Head of caudate nucleus (tissue), 42 donors: ENCODE measurements at regions not wholly inside any gene's neighbourhood (a gene's known extent, or its start where the extent isn't known, plus 50 kb on each side); places are given as distances from the start of the nearest gene placed in this dataset.

Source experiments
- DNase-seq, 42 donors: peaks; one replicate each; pipeline versions ENCODE4 v3.0.0 to v3.0.0-alpha.2; 2020 to 2021; ENCODE audit warnings: mixed read lengths in 7 of 42
- intact Hi-C: fragments of 100-400 bp; cut with DNase I; formaldehyde crosslinking; loops from one replicate; pipeline ENCODE4 v1.15.0; 2022

DNA sequence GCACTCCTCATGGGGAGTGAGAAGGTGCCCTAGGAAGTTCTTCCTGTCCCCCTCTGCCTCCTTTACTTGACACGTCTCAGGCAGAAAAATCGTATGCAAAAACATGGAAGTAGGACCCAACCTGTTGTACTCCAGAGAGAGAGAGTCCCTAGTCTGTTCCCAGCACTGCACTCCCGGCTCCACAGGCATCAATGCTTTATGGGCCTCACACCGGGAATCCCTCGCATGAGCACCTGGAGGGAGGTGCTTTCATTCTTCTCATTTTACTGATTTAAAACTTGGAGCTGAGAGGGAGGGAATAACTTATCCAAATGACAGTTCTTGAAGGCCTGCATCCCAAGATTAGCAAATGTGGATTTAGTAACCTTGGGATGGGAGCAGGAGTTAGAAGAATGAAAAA is 1101.4 kb downstream of the BCL11B start:
- DNase-seq: no peak
- intact Hi-C loops: no loop called here

- DNase-seq: no peak
- intact Hi-C loops: no loop called here
Measured at GRCh38 chr14:98171654-98172053, 1100.3 kb downstream of the BCL11B start.

DNA sequence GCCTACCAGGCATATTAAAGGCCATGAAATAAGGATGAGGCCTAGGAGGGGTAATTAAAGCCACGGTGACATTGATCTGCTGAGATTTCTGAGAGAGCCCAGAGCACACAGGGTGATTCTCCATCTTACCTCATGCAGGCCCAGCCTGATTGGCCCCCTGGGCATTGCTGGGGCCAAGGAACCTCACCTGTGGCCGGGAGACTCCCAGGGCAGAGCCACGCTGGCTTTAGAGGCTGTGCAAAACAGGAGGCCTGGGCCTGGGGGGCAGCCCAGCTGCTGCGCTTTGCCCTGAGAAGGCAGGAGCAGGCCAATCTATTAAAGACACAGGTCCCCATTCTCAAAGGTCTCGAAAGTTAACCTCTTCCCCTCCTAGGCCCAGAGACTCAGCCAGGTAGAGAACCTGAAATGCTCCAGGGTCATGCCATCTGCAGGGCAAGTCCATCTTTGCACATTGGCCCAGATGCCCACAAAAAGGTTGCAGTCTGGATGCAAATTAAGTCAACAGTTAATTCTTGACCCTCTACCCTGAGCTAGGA is 1099.7 kb downstream of the BCL11B start:
- intact Hi-C loops: no loop called here
- DNase-seq: no peak

DNA sequence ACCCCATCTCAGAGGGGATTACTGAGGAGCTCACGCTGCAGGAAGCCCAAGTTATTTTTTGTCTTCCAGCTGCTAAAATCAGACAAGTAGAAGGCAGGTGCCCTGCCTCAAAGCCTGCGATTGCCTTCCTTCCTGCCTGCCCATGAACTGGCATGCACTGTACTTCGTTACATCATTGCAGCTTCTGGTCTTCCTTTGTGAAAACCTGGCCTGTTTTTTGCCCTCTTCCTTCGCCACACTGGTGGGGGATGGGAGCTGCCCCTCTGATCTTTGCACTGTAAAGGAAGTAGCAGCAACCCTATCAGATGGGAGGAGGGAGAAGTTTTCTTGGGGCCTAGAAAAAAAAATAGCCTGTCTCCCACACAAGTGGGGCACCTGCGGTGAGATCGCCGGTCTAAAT is 1098.7 kb downstream of the BCL11B start:
- intact Hi-C loops: no loop called here
- DNase-seq: no peak

DNA sequence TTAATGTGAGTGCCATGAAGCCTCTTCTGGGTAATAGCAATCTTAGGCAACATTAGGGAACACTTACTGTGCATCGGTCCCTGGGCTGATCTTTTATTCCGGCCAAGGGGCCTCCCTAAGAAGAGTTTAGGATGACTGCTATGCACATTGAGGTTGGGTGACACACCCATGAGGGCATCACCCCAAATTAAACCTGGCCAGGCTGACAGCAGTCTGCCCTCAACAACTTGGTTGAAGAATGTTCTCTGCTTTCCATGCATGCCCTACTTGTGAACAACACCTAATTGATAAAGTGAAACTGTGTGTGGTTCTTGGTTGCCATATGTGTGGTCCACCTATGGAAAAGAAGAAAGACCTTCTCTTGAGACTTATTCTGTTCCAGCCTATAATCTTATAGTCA is 1098.0 kb downstream of the BCL11B start:
- DNase-seq: no peak
- intact Hi-C loops: no loop called here

DNA sequence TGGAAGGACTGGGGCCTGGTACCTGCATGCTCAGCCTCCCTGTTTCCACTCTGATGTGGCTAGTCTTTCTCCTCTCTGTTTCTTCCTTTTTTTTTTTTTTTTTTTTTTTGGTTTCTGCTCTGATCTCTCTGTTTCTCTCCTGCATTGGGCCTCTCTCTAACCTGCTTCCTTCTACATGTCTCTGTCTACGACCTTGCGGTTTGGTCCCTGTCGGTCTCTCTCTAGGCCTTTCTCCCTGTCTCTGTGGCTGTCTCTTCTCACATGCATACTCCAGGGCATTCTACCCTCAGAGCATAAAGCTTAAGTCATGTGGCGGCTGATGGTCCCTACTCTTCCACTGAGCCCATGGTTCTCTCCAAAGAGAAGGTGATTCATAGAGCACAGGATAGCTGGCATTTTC is 1096.6 kb downstream of the BCL11B start:
- DNase-seq: no peak
- intact Hi-C loops: no loop called here

GRCh38 chr14:98175881-98176280 is 1096.1 kb downstream of the BCL11B start:
- intact Hi-C loops: no loop called here

DNA sequence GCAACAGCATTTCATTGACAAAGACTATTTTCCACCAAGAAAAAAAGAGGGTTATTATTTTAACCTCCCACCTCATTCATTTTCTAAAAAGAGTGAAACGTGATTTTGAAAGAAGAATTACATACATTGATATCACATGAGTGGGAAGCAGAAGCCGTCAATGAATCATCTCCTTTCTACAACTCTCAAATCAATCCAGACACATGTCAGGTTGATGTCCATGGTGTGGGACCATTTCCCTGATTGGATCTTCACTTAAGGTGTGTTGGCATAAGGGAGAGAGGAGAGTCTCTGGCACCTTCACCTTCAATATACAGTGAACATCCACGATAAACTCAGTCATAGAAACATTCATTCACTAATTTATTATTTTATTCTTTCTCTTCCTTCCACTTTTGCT is 1095.1 kb downstream of the BCL11B start:
- no peak for DNase-seq
- intact Hi-C loops: no loop called here

More at GRCh38 chr14:98175881-98176280, 1096.1 kb downstream of the BCL11B start:
- DNase-seq: no peak

DNA sequence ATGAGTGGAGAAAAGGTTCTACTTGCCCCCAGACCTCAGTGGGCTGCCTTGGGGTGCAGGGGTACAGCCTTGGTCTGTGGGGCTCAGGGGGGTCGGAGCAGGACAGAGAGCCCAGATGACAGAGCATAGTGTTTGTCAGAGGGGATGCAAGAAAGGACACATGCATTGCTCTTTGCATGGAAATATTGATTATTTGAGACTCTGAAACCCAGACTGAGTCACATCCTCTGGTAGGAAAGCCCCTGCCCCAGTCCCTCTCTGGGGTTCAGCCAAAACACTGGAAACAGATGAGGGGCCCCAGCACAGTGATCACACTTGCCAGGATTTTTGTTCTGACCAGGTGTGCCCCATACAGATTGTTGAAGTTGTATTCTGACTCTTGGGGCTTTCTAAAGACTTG is 1094.4 kb downstream of the BCL11B start:
- intact Hi-C loops: no loop called here
- no peak for DNase-seq

DNA sequence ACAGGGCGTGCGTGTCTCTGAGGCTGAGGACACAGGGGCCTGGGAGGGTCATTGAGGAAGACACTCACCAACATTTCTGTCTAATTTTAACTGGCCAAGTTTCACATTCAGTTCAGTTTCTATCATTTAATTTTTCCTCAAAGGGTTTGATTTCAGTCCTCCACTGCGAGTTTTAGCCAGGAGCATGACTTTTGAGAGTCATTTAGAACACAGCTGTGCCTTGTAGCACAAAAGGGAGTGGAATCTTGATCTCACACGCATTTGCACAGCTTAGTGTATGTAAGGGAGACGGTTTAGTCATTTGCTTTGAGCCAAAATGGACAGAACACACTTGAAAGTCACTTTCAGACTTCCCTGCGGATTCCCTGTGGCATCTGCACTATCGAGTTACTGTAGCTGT is 1090.8 kb downstream of the BCL11B start:
- intact Hi-C loops: no loop called here
- no peak for DNase-seq

DNA sequence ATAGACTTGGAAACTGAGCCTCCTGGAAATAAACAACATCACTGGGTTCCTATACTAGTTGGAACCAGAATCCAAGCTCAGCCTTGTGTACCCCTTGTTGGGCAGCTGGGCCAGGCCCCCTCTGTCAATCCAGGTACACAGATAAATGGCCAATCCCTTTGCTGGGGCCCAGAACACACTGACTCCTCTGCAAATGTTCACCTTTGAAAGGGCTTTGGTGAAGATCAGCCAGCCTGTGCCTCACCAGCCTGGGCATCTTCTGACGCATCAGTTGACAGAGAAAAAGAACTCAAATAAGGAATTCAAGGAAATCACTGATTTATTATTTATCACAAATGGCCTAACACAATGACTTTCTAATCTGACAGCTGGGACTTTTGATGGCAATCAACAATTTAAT is 1090.2 kb downstream of the BCL11B start:
- DNase-seq: no peak
- intact Hi-C loops: no loop called here

GRCh38 chr14:98182393-98183055 is 1089.5 kb downstream of the BCL11B start:
- intact Hi-C loops: no loop called here
- no peak for DNase-seq

DNA sequence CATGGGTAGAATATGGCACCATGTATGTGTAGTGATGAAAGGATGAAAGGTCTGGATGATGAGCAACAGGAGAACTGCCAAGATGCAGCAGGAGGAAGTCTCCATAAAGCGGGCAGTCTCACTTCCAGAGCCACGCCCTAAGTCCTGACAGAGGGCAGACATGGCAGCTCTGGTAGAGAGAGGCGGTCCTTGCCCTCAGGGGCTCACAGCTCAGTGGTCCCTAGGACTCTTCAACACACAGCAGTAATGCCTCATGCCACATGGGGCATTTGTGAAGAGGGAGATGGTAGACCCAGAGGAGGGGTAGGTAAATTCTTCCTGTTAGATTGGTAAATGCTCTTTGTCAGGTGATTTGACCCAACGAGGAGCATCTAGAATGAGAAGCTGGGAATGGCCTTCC is 1088.4 kb downstream of the BCL11B start:
- DNase-seq: no peak
- intact Hi-C loops: no loop called here

GRCh38 chr14:98184457-98184856 is 1087.5 kb downstream of the BCL11B start:
- intact Hi-C loops: no loop called here
- DNase-seq: no peak

- DNase-seq: no peak
- intact Hi-C loops: no loop called here
Measured at GRCh38 chr14:98185036-98185435, 1087.0 kb downstream of the BCL11B start.

GRCh38 chr14:98186140-98186539 is 1085.9 kb downstream of the BCL11B start:
- intact Hi-C loops: no loop called here
- no peak for DNase-seq

- no peak for DNase-seq
- intact Hi-C loops: no loop called here
Measured at GRCh38 chr14:98187281-98187680, 1084.7 kb downstream of the BCL11B start.

DNA sequence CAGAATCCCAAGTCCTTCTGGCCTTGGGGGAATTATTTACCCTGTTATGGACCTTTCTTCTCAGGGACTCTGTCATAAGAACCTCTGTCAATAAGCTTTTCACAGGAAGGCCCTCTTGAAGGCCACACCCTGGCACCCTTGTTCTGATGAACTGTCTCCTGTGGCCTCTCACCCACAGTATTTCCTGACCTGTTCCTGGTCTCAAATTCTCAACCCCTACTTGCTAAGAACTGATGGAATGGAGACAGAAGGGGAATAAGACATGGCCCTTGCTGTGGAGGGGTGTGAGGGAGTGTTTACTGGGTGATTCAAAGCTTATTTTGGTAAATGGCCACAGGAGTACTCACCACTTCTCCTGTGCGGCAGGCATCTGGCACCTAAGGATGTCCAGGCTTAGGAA is 1082.9 kb downstream of the BCL11B start:
- DNase-seq: no peak
- intact Hi-C loops: no loop called here

DNA sequence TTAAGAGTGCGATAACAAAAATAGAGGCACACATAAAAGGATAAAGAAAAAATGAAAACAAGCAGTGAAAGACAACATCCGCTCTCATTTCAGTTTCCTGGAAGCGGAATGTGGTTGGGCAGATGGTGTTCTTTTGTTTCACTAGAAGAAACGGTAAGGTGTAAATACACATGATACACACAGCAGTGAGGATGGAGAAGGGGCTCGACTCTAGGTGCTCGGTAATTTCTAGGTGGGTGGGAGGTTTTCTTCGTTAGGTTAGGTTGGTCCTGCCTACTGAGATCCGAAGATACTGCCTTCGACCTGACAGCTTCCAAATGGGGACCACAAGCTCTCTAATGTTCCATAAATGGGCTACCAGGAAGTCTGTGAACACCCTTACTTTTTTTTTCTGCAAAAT is 1082.5 kb downstream of the BCL11B start:
- no peak for DNase-seq
- intact Hi-C loops: no loop called here

DNA sequence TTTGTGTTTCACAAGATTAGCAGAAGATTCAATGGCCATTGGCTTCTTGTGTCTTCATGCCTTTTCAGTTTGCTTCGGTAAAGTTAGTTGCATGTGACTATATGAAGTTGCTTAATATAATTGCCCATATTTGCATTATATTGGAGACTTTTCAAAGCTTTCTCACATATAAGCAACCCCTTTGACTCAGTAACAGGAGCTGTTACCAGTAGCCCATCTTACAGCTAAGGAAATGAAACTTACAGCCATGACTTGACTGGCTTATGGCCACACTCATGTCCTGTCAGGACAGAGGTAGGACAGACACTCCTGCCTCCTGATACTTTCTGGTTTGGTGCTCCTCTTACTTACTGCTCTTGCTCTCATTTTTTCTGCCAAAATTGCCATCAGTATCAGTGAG is 1082.1 kb downstream of the BCL11B start:
- DNase-seq: no peak

GRCh38 chr14:98192946-98193345 is 1079.1 kb downstream of the BCL11B start:
- DNase-seq: peak in 28 of 42 donors; percentile 4 to 75 (median 36)
- intact Hi-C loops: no loop called here

More for the DNA sequence above, 1082.1 kb downstream of the BCL11B start:
- intact Hi-C loops: no loop called here
